Pancreas (tissue), 10 donors: ENCODE measurements at regions not wholly inside any gene's neighbourhood (a gene's known extent, or its start where the extent isn't known, plus 50 kb on each side); places are given as distances from the start of the nearest gene placed in this dataset.

Experiments
- ATAC-seq, 4 donors: fragments of 200-7000 bp; cut with Tn5 transposase; one replicate each; pipeline versions ENCODE4 v1.8.0 to v1.9.1; 2020; ENCODE audit warnings: mild to moderate bottlenecking in 4 of 4, moderate library complexity in 4 of 4
- DNase-seq, 6 donors: peaks; one replicate each; pipeline ENCODE4 v3.0.0-alpha.2; 2020
- FAIRE-seq: peaks from 2 replicates; lab custom pipeline; 2012; peaks lifted over from hg19 to GRCh38; lab: Jason Lieb, UNC
- H3K27ac ChIP-seq, 4 donors: fragments of 200-600 bp; sonication (generic); 1 replicate in 3 of 4; 2 replicates in 1 of 4; pipeline versions ENCODE4 v1.5.0 to v1.8.0; 2020
- H3K27me3 ChIP-seq, 4 donors: fragments of 200-600 bp; one replicate each; pipeline ENCODE4 v1.8.0; 2021
- H3K36me3 ChIP-seq, 3 donors: fragments of 200-600 bp; sonication (generic) in 1 of 3; one replicate each; pipeline versions ENCODE4 v1.5.0 to v1.8.0; 2020 to 2021
- H3K4me1 ChIP-seq, 3 donors: fragments of 200-600 bp; one replicate each; pipeline ENCODE4 v1.8.0; 2021
- H3K4me3 ChIP-seq, 4 donors: fragments of 200-600 bp; sonication (generic) in 2 of 4; one replicate each; pipeline versions ENCODE4 v1.5.0 to v1.8.0; 2020 to 2021
- H3K9me3 ChIP-seq, 4 donors: fragments of 200-600 bp; one replicate each; pipeline ENCODE4 v1.8.0; 2021
- WGBS, 2 donors: extraction: QIAGEN DNeasy Blood & Tissue Kit; methylation state at CpG; one replicate each; pipeline ENCODE4 v1.1.7; 2013; 5-methylcytosine and 5-hydroxymethylcytosine counted together
- intact Hi-C, 3 donors: fragments of 100-400 bp; cut with DNase I; formaldehyde crosslinking; loops; one replicate each; pipeline versions ENCODE4 v1.11.1 to v1.14.2; 2022
- TF ChIP-seq, protein P1 (sequence below), 4 donors: fragments of 200-600 bp; sonication (generic) in 3 of 4; IDR thresholded peaks; one replicate each; pipeline versions ENCODE4 v1.5.0 to v1.8.0; 2021; ENCODE audit warnings: antibody characterized with exemption in 4 of 4
- donor health status: healthy with polysubstance abuse.
- donor health status: DM: no; HTN: no; CAD: no; lungs with moderate emphysema.
- donor health status: DM: no; HTN: no; CAD: no.
- donor health status: control.
- donor health status: control.
- donor health status: Bipolar disorder and iron deficiency.
- donor health status: DM: yes; HTN: yes; CAD: no.
- donor health status: DM: no; HTN: no; CAD: no.
- donor health status: DM: no; HTN: no; CAD: no.
- donor health status: DM: yes; HTN: yes; CAD: no.

DNA sequence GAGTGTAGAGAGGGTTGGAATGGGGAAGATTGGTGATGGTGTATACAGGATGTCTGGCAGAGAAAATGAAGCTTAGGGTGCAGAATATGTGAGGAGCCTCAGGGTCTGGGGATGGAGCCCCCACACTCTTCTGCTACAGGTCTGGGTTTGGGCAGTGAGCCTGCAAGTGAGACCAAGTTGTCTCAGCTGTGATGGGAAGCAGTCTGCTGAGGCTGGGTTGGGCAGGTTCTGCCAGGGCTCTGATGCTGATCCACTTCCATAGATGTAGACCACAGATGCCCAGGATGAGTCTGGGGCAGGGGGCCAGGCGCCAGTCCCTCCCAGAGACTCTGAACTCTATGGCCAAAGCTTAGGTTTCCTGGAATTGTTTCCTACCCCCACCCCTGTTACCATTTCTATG lies 516.9 kb downstream of the PTPRU start:
- ATAC-seq (no peak), DNase-seq (no peak), FAIRE-seq (no peak)

DNA sequence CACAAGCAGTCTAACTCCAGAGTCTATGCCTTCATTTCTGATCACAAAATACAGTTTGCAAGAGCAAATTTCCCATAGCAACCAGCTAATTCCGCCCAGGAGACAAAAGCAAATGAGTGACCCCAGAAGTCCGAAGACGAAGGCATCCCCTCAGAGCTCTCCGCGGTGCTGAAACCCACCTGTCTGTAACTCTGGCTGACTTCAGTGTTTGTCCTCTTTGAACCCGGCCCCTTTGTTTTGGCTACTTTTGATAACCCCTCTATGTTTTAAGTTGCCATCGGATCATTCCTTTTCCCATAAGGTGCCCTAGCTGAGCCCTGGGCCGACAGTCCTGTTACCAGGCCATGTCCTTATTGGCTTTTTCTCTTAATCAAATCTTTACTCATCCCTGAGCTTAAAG lies 515.8 kb downstream of the PTPRU start:
- WGBS, 2 donors: 23 to 29% methylated on average over 8 of the region's 8 CpGs
- no peak overlapping the region for H3K4me3 ChIP-seq
- DNase-seq (no peak), ATAC-seq (no peak), FAIRE-seq (no peak)
- no peaks in the 10 kb centered on the region for H3K9me3 ChIP-seq
- H3K27ac ChIP-seq: no peak overlapping the region
- H3K36me3 ChIP-seq: no peaks in the 10 kb centered on the region
- TF ChIP-seq, protein P1, sequence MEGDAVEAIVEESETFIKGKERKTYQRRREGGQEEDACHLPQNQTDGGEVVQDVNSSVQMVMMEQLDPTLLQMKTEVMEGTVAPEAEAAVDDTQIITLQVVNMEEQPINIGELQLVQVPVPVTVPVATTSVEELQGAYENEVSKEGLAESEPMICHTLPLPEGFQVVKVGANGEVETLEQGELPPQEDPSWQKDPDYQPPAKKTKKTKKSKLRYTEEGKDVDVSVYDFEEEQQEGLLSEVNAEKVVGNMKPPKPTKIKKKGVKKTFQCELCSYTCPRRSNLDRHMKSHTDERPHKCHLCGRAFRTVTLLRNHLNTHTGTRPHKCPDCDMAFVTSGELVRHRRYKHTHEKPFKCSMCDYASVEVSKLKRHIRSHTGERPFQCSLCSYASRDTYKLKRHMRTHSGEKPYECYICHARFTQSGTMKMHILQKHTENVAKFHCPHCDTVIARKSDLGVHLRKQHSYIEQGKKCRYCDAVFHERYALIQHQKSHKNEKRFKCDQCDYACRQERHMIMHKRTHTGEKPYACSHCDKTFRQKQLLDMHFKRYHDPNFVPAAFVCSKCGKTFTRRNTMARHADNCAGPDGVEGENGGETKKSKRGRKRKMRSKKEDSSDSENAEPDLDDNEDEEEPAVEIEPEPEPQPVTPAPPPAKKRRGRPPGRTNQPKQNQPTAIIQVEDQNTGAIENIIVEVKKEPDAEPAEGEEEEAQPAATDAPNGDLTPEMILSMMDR (IDR thresholded peaks at IDR 0.05): no peak
- no peaks in the 10 kb centered on the region for H3K4me1 ChIP-seq
- intact Hi-C loops: no loop called here
- no peaks in the 10 kb centered on the region for H3K27me3 ChIP-seq

More for the DNA sequence above, 516.9 kb downstream of the PTPRU start:
- Histone ChIP-seq H3K4me3 (no peak overlapping the region), H3K4me1 (no peaks in the 10 kb centered on the region), H3K27me3 (no peaks in the 10 kb centered on the region), H3K27ac (no peak overlapping the region), H3K36me3 (no peaks in the 10 kb centered on the region), H3K9me3 (no peaks in the 10 kb centered on the region)
- TF ChIP-seq, protein P1 (IDR thresholded peaks at IDR 0.05): no peak
- WGBS, 2 donors: 45 to 61% methylated on average over 1 of the region's 1 CpG
- intact Hi-C loops: no loop called here

DNA sequence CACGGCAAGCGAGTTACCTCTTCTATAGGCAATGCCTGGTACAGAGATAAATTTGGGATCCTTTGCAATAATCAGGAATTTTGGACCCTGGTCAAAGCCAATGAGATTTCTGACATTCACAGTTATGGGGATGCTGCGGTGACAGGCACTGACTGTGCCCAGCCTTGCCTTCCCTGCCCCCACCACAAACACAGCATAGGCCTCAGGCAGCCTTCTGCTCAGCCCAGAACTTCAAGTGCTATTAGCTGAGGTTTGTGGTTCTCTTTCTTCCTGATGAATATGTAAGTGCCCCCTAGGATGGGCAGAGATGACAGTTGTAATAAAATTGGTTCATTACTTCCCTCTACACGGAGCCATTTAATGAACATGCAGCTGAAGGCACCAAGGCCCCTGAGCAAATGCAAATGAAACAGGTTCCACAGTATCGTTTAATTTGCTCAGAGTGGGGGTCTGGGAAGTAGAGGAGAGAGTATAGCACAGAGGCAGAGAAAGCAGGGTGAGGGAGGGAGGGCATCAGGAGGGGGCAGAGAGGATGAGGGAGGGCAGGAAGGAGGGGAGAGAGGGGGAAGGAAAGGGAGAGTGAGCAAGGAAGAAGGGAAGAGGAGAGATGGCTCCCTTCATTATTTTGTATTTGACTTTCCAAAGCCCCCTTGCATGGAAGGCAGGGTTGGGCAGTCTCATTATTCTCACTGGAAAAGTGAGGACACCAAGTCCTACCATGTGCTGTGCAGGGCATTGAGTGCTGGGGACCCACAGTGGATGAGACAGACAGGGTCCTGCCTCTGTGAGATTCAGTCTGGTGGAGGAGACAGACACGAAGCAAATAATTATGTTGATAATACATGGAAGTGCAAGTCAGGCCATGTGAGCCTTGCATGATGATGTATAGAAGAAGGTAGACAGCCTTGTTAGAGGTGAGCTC lies 513.0 kb downstream of the PTPRU start:
- no peak for DNase-seq
- no peak for ATAC-seq
- Histone ChIP-seq H3K4me3 (no peak overlapping the region), H3K36me3 (no peaks in the 10 kb centered on the region), H3K27me3 (no peaks in the 10 kb centered on the region), H3K9me3 (no peaks in the 10 kb centered on the region), H3K27ac (no peak overlapping the region), H3K4me1 (no peaks in the 10 kb centered on the region)
- 64 to 65% methylated on average over 6 of the region's 6 CpGs for WGBS, 2 donors
- no peak for FAIRE-seq
- TF ChIP-seq, protein P1 (IDR thresholded peaks at IDR 0.05): no peak
- intact Hi-C loops: no loop called here

DNA sequence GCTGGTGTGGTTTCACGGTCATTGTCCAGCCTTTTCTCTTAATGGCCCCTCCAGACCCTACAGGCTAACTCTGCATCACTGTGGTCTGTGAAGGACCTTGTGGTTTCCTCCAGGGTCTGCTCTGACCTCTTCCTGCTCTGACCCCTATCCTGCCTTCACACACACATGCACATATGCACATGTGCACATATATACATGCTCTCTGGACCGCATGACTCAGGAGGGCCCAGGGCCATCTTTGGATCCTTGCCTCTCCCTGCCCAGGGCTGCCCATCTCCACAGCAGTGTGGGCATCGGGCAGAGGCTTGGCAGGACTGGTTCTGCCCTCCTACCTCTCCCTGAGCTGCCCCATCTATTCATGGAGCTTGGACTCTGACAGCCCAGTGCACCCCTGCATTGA lies 510.9 kb downstream of the PTPRU start:
- Histone ChIP-seq H3K36me3 (no peaks in the 10 kb centered on the region), H3K9me3 (no peaks in the 10 kb centered on the region), H3K27ac (no peak overlapping the region), H3K4me3 (no peak overlapping the region), H3K4me1 (no peaks in the 10 kb centered on the region), H3K27me3 (no peaks in the 10 kb centered on the region)
- FAIRE-seq (no peak), DNase-seq (peak in 1 of 6 donors; percentile 27), ATAC-seq (no peak)
- TF ChIP-seq, protein P1 (IDR thresholded peaks at IDR 0.05): no peak
- intact Hi-C loops: no loop called here
- WGBS, 2 donors: 74 to 92% methylated on average over 3 of the region's 3 CpGs

DNA sequence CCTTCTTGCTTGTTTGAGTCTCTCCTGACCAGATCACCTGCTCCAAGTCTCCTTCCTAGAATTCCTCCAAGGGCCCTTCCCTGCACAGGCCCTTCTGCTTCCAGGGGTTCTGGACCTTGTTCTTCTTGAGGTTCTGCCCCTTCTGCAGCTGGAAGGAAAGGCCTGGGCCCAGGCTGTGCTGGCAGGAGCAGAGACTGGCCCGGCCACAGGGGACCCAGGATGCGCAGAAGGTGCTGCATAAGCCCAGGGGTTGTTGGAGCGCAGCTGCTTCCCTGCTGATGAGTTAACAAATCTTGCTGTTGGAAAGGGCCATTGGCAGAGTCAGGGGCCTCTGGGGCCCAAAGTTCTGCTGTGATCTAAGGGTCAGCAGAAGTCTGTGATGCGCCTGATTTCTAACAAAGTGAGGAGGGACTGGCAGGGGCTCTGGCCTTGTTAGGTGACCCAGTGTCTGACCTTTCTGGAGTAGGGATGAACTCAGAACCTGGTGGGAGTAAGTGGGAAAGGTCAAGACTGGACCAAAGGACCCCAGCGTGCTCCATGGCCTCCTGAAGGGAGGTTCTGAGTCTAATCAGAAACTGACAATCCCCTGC lies 509.8 kb downstream of the PTPRU start:
- TF ChIP-seq, protein P1 (IDR thresholded peaks at IDR 0.05): no peak

More for the DNA sequence above, 509.8 kb downstream of the PTPRU start:
- FAIRE-seq (no peak), ATAC-seq (no peak), DNase-seq (peak in 1 of 6 donors; percentile 39)
- Histone ChIP-seq H3K4me3 (no peak overlapping the region), H3K36me3 (no peaks in the 10 kb centered on the region), H3K9me3 (no peaks in the 10 kb centered on the region), H3K27me3 (no peaks in the 10 kb centered on the region), H3K27ac (no peak overlapping the region), H3K4me1 (no peaks in the 10 kb centered on the region)
- 86 to 95% methylated on average over 5 of the region's 5 CpGs for WGBS, 2 donors
- intact Hi-C loops: no loop called here
